ENCODE measurements at regions not wholly inside any gene's neighbourhood (a gene's known extent, or its start where the extent isn't known, plus 50 kb on each side); places are given as distances from the start of the nearest gene placed in this dataset.

- no peak for TF ChIP-seq FOXM1 (IDR thresholded peaks at IDR 0.05; ENCODE audit: borderline replicate concordance)
- no peak for TF ChIP-seq HDGF (IDR thresholded peaks at IDR 0.05; ENCODE audit: borderline replicate concordance)
- no peak for TF ChIP-seq SP1 (IDR thresholded peaks at IDR 0.05)
These were observed 199.3 kb upstream of the DEPDC1 start for GRCh38 chr1:68696221-68696620.

All from HEK293T (cell line).